ENCODE measurements at regions not wholly inside any gene's neighbourhood (a gene's known extent, or its start where the extent isn't known, plus 50 kb on each side); places are given as distances from the start of the nearest gene placed in this dataset.

- H4K8ac ChIP-seq (ENCODE audit: low read depth, low read length), result no peak overlapping the region
- no peak overlapping the region for H2BK120ac ChIP-seq (ENCODE audit: low read depth, low read length)
- no peak overlapping the region for H3K56ac ChIP-seq (ENCODE audit: low read length)
- no peaks in the 10 kb centered on the region for H3K79me2 ChIP-seq (ENCODE audit: control insufficient read depth, insufficient read depth, low read length)
- no peak overlapping the region for H3K18ac ChIP-seq (ENCODE audit: low read length)
- H2BK15ac ChIP-seq (replicated peaks; ENCODE audit: low read depth), result no peak overlapping the region
- H3K27me3 ChIP-seq (ENCODE audit: insufficient read depth, low read length, poor library complexity), result no peaks in the 10 kb centered on the region
- no peak overlapping the region for H3K23ac ChIP-seq (ENCODE audit: low read length)
- no peak overlapping the region for H3K27ac ChIP-seq (ENCODE audit: low read depth, low read length)
- no peak for DNase-seq
- WGBS (ENCODE audit: extremely low coverage, insufficient coverage, low lambda C conversion rate), result no CpG with 5 or more reads among the region's 1 CpG
- H4K5ac ChIP-seq (ENCODE audit: low read length), result no peak overlapping the region
- no peak overlapping the region for H3K9ac ChIP-seq (ENCODE audit: low read length)
- no peaks in the 10 kb centered on the region for H3K4me1 ChIP-seq (ENCODE audit: control insufficient read depth, low read depth, low read length)
- no peak overlapping the region for H3K4me3 ChIP-seq (ENCODE audit: low read length)
- H3K4me2 ChIP-seq (ENCODE audit: low read length), result no peak overlapping the region
- H2BK5ac ChIP-seq (ENCODE audit: low read length), result no peak overlapping the region
- H3K4ac ChIP-seq (ENCODE audit: low read depth, low read length), result no peak overlapping the region
- no peaks in the 10 kb centered on the region for H3K36me3 ChIP-seq (ENCODE audit: control insufficient read depth, insufficient read depth, low read length)
- H2AK5ac ChIP-seq (ENCODE audit: low read length), result no peak overlapping the region
- no peaks in the 10 kb centered on the region for H3K79me1 ChIP-seq (ENCODE audit: low read length)
Measured at GRCh38 chr2:84160453-84160852, 298.6 kb downstream of the SUCLG1 start.

- Histone ChIP-seq H3K27ac (ENCODE audit: low read depth, low read length) (no peak overlapping the region), H3K56ac (ENCODE audit: low read length) (no peak overlapping the region), H3K4me1 (ENCODE audit: control insufficient read depth, low read depth, low read length) (no peaks in the 10 kb centered on the region), H4K5ac (ENCODE audit: low read length) (no peak overlapping the region), H3K27me3 (ENCODE audit: insufficient read depth, low read length, poor library complexity) (no peaks in the 10 kb centered on the region), H3K23ac (ENCODE audit: low read length) (no peak overlapping the region), H3K18ac (ENCODE audit: low read length) (no peak overlapping the region), H3K4me3 (ENCODE audit: low read length) (no peak overlapping the region), H3K79me1 (ENCODE audit: low read length) (no peaks in the 10 kb centered on the region), H3K79me2 (ENCODE audit: control insufficient read depth, insufficient read depth, low read length) (no peaks in the 10 kb centered on the region), H3K9ac (ENCODE audit: low read length) (no peak overlapping the region), H2BK5ac (ENCODE audit: low read length) (no peak overlapping the region), H2BK120ac (ENCODE audit: low read depth, low read length) (no peak overlapping the region), H3K36me3 (ENCODE audit: control insufficient read depth, insufficient read depth, low read length) (no peaks in the 10 kb centered on the region), H3K4ac (ENCODE audit: low read depth, low read length) (no peak overlapping the region), H4K8ac (ENCODE audit: low read depth, low read length) (no peak overlapping the region), H2BK15ac (replicated peaks; ENCODE audit: low read depth) (no peak overlapping the region), H2AK5ac (ENCODE audit: low read length) (no peak overlapping the region), H3K4me2 (ENCODE audit: low read length) (no peak overlapping the region)
- WGBS (ENCODE audit: extremely low coverage, insufficient coverage, low lambda C conversion rate), result no CpG with 5 or more reads among the region's 2 CpGs
- no peak for DNase-seq
Measured at GRCh38 chr2:84158605-84159004, 300.5 kb downstream of the SUCLG1 start.

GRCh38 chr2:84152462-84152861 lies 306.6 kb downstream of the SUCLG1 start:
- H3K23ac ChIP-seq (ENCODE audit: low read length), result no peak overlapping the region
- no peak overlapping the region for H4K5ac ChIP-seq (ENCODE audit: low read length)
- no peak for DNase-seq
- no peak overlapping the region for H3K4ac ChIP-seq (ENCODE audit: low read depth, low read length)
- no peak overlapping the region for H2BK5ac ChIP-seq (ENCODE audit: low read length)
- no peak overlapping the region for H3K4me2 ChIP-seq (ENCODE audit: low read length)
- H3K27me3 ChIP-seq (ENCODE audit: insufficient read depth, low read length, poor library complexity), result no peaks in the 10 kb centered on the region
- H3K56ac ChIP-seq (ENCODE audit: low read length), result no peak overlapping the region
- no peak overlapping the region for H2AK5ac ChIP-seq (ENCODE audit: low read length)
- no peaks in the 10 kb centered on the region for H3K79me1 ChIP-seq (ENCODE audit: low read length)
- no peak overlapping the region for H3K9ac ChIP-seq (ENCODE audit: low read length)
- no peak overlapping the region for H3K4me3 ChIP-seq (ENCODE audit: low read length)
- no peak overlapping the region for H3K18ac ChIP-seq (ENCODE audit: low read length)
- H3K79me2 ChIP-seq (ENCODE audit: control insufficient read depth, insufficient read depth, low read length), result no peaks in the 10 kb centered on the region
- no peaks in the 10 kb centered on the region for H3K4me1 ChIP-seq (ENCODE audit: control insufficient read depth, low read depth, low read length)
- H4K8ac ChIP-seq (ENCODE audit: low read depth, low read length), result no peak overlapping the region
- no peak overlapping the region for H2BK15ac ChIP-seq (replicated peaks; ENCODE audit: low read depth)
- H2BK120ac ChIP-seq (ENCODE audit: low read depth, low read length), result no peak overlapping the region
- no peak overlapping the region for H3K27ac ChIP-seq (ENCODE audit: low read depth, low read length)
- WGBS (ENCODE audit: extremely low coverage, insufficient coverage, low lambda C conversion rate), result no CpG with 5 or more reads among the region's 2 CpGs
- H3K36me3 ChIP-seq (ENCODE audit: control insufficient read depth, insufficient read depth, low read length), result no peaks in the 10 kb centered on the region

GRCh38 chr2:84144345-84144744 lies 314.7 kb downstream of the SUCLG1 start:
- no peaks in the 10 kb centered on the region for H3K79me1 ChIP-seq (ENCODE audit: low read length)
- H4K5ac ChIP-seq (ENCODE audit: low read length), result no peak overlapping the region
- H2BK15ac ChIP-seq (replicated peaks; ENCODE audit: low read depth), result no peak overlapping the region
- DNase-seq, result no peak
- H3K79me2 ChIP-seq (ENCODE audit: control insufficient read depth, insufficient read depth, low read length), result no peaks in the 10 kb centered on the region
- H3K4me2 ChIP-seq (ENCODE audit: low read length), result no peak overlapping the region
- H3K18ac ChIP-seq (ENCODE audit: low read length), result no peak overlapping the region
- H2AK5ac ChIP-seq (ENCODE audit: low read length), result no peak overlapping the region
- H3K9ac ChIP-seq (ENCODE audit: low read length), result no peak overlapping the region
- H3K36me3 ChIP-seq (ENCODE audit: control insufficient read depth, insufficient read depth, low read length), result no peaks in the 10 kb centered on the region
- H3K23ac ChIP-seq (ENCODE audit: low read length), result no peak overlapping the region
- no peaks in the 10 kb centered on the region for H3K27me3 ChIP-seq (ENCODE audit: insufficient read depth, low read length, poor library complexity)
- H3K4me3 ChIP-seq (ENCODE audit: low read length), result no peak overlapping the region
- H2BK120ac ChIP-seq (ENCODE audit: low read depth, low read length), result no peak overlapping the region
- H3K56ac ChIP-seq (ENCODE audit: low read length), result no peak overlapping the region
- no peak overlapping the region for H4K8ac ChIP-seq (ENCODE audit: low read depth, low read length)
- H2BK5ac ChIP-seq (ENCODE audit: low read length), result no peak overlapping the region
- H3K4me1 ChIP-seq (ENCODE audit: control insufficient read depth, low read depth, low read length), result no peaks in the 10 kb centered on the region
- no CpG with 5 or more reads among the region's 4 CpGs for WGBS (ENCODE audit: extremely low coverage, insufficient coverage, low lambda C conversion rate)
- no peak overlapping the region for H3K27ac ChIP-seq (ENCODE audit: low read depth, low read length)
- no peak overlapping the region for H3K4ac ChIP-seq (ENCODE audit: low read depth, low read length)

- Histone ChIP-seq H3K18ac (ENCODE audit: low read length) (no peak overlapping the region), H3K23ac (ENCODE audit: low read length) (no peak overlapping the region), H3K4me1 (ENCODE audit: control insufficient read depth, low read depth, low read length) (no peaks in the 10 kb centered on the region), H4K8ac (ENCODE audit: low read depth, low read length) (no peak overlapping the region), H2BK15ac (replicated peaks; ENCODE audit: low read depth) (no peak overlapping the region), H3K4me2 (ENCODE audit: low read length) (no peak overlapping the region), H2AK5ac (ENCODE audit: low read length) (no peak overlapping the region), H2BK5ac (ENCODE audit: low read length) (no peak overlapping the region), H3K4me3 (ENCODE audit: low read length) (no peak overlapping the region), H3K36me3 (ENCODE audit: control insufficient read depth, insufficient read depth, low read length) (no peaks in the 10 kb centered on the region), H3K79me2 (ENCODE audit: control insufficient read depth, insufficient read depth, low read length) (no peaks in the 10 kb centered on the region), H4K5ac (ENCODE audit: low read length) (no peak overlapping the region), H3K27me3 (ENCODE audit: insufficient read depth, low read length, poor library complexity) (no peaks in the 10 kb centered on the region), H3K9ac (ENCODE audit: low read length) (no peak overlapping the region), H3K56ac (ENCODE audit: low read length) (no peak overlapping the region), H3K27ac (ENCODE audit: low read depth, low read length) (no peak overlapping the region), H2BK120ac (ENCODE audit: low read depth, low read length) (no peak overlapping the region), H3K4ac (ENCODE audit: low read depth, low read length) (no peak overlapping the region), H3K79me1 (ENCODE audit: low read length) (no peaks in the 10 kb centered on the region)
- WGBS (ENCODE audit: extremely low coverage, insufficient coverage, low lambda C conversion rate), result no CpG with 5 or more reads among the region's 3 CpGs
- DNase-seq, result no peak
Measured at GRCh38 chr2:84137034-84137433, 322.0 kb downstream of the SUCLG1 start.

- WGBS (ENCODE audit: extremely low coverage, insufficient coverage, low lambda C conversion rate), result no CpG with 5 or more reads among the region's 1 CpG
- Histone ChIP-seq H2BK120ac (ENCODE audit: low read depth, low read length) (no peak overlapping the region), H4K8ac (ENCODE audit: low read depth, low read length) (no peak overlapping the region), H2BK15ac (replicated peaks; ENCODE audit: low read depth) (no peak overlapping the region), H3K18ac (ENCODE audit: low read length) (no peak overlapping the region), H3K79me2 (ENCODE audit: control insufficient read depth, insufficient read depth, low read length) (no peaks in the 10 kb centered on the region), H3K36me3 (ENCODE audit: control insufficient read depth, insufficient read depth, low read length) (no peaks in the 10 kb centered on the region), H3K4ac (ENCODE audit: low read depth, low read length) (no peak overlapping the region), H2AK5ac (ENCODE audit: low read length) (no peak overlapping the region), H3K27ac (ENCODE audit: low read depth, low read length) (no peak overlapping the region), H3K4me3 (ENCODE audit: low read length) (no peak overlapping the region), H2BK5ac (ENCODE audit: low read length) (no peak overlapping the region), H3K56ac (ENCODE audit: low read length) (no peak overlapping the region), H3K27me3 (ENCODE audit: insufficient read depth, low read length, poor library complexity) (no peaks in the 10 kb centered on the region), H3K9ac (ENCODE audit: low read length) (no peak overlapping the region), H3K4me1 (ENCODE audit: control insufficient read depth, low read depth, low read length) (no peaks in the 10 kb centered on the region), H3K79me1 (ENCODE audit: low read length) (no peaks in the 10 kb centered on the region), H3K4me2 (ENCODE audit: low read length) (no peak overlapping the region), H4K5ac (ENCODE audit: low read length) (no peak overlapping the region), H3K23ac (ENCODE audit: low read length) (no peak overlapping the region)
- DNase-seq, result no peak
Measured at GRCh38 chr2:84132370-84132769, 326.7 kb downstream of the SUCLG1 start.

Measured in mesendoderm (in vitro differentiated cells).